H1 (cell line): ENCODE measurements at regions not wholly inside any gene's neighbourhood (a gene's known extent, or its start where the extent isn't known, plus 50 kb on each side); places are given as distances from the start of the nearest gene placed in this dataset.

Experiments
- CTCF ChIA-PET: fragments of 300-600 bp; sonication (Branson Sonifier 250); formaldehyde crosslinking; loops from one replicate; lab custom pipeline; 2021; ENCODE audit not compliant: partially characterized antibody; lab: Charles Lee
- POLR2A ChIA-PET: fragments of 300-600 bp; sonication (Branson Sonifier 250); formaldehyde crosslinking; loops from one replicate; lab custom pipeline; 2021; ENCODE audit warnings: inconsistent platforms; ENCODE audit not compliant: partially characterized antibody; lab: Charles Lee
- DNase-seq, 2 experiments: peaks; one replicate each; pipeline versions ENCODE4 v3.0.0 to v3.0.0-alpha.2; 2010 to 2022; ENCODE audit warnings: low spot score in 2 of 2, low read depth in 1 of 2, mixed read lengths in 1 of 2
- FAIRE-seq: peaks from 2 replicates; lab custom pipeline; 2011; peaks lifted over from hg19 to GRCh38; lab: Jason Lieb, UNC
- H2AFZ ChIP-seq: 2 replicates; pipeline ENCODE4 v1.8.1; 2012; ENCODE audit warnings: low read length, inconsistent platforms
- H2AK5ac ChIP-seq: 2 replicates; pipeline ENCODE4 v1.6.1; 2013; ENCODE audit warnings: low read depth, low read length
- H2BK120ac ChIP-seq: replicated peaks from 2 replicates; pipeline ENCODE3; 2013; ENCODE audit warnings: low read depth, low read length, inconsistent platforms
- H2BK12ac ChIP-seq: 2 replicates; pipeline ENCODE4 v1.6.1; 2013; ENCODE audit warnings: low read depth, low read length
- H2BK15ac ChIP-seq: 2 replicates; pipeline ENCODE4 v1.6.1; 2013; ENCODE audit warnings: low read length
- H2BK20ac ChIP-seq: 2 replicates; pipeline ENCODE4 v1.6.1; 2013; ENCODE audit warnings: low read length
- H2BK5ac ChIP-seq: 2 replicates; pipeline ENCODE4 v1.6.1; 2013; ENCODE audit warnings: low read depth, low read length
- H3K14ac ChIP-seq: 2 replicates; pipeline ENCODE4 v1.6.1; 2013; ENCODE audit warnings: inconsistent platforms; ENCODE audit not compliant: insufficient read length
- H3K18ac ChIP-seq: 2 replicates; pipeline ENCODE4 v1.6.1; 2013; ENCODE audit warnings: low read length; ENCODE audit errors: extremely low read depth
- H3K23ac ChIP-seq: 2 replicates; pipeline ENCODE4 v1.6.1; 2013; ENCODE audit warnings: inconsistent platforms; ENCODE audit not compliant: insufficient read length
- H3K23me2 ChIP-seq: 2 replicates; pipeline ENCODE4 v1.6.1; 2013; ENCODE audit warnings: low read depth, low read length
- H3K27ac ChIP-seq: 2 replicates; pipeline ENCODE4 v1.6.1; 2011; ENCODE audit warnings: low read depth, low read length, inconsistent platforms
- H3K27me3 ChIP-seq, 4 experiments: replicated peaks in 1 of 4; 1 replicate in 1 of 4; 2 replicates in 3 of 4; pipeline versions ENCODE4 v1.6.1 to v1.8.1; 2011 to 2013; ENCODE audit warnings: low read length in 3 of 4, mild to moderate bottlenecking in 3 of 4, inconsistent platforms in 2 of 4, mixed read lengths in 2 of 4, moderate library complexity in 1 of 4; ENCODE audit not compliant: control insufficient read depth in 3 of 4, insufficient read depth in 3 of 4; ENCODE audit errors: extremely low read depth in 1 of 4
- H3K36me3 ChIP-seq, 4 experiments: 2 replicates each; pipeline versions ENCODE4 v1.6.1 to v1.8.1; 2011 to 2013; ENCODE audit warnings: mild to moderate bottlenecking in 4 of 4, low read length in 3 of 4, moderate library complexity in 2 of 4, control low read depth in 1 of 4, inconsistent platforms in 1 of 4; ENCODE audit not compliant: insufficient read depth in 4 of 4, control insufficient read depth in 2 of 4
- H3K4ac ChIP-seq: replicated peaks from 2 replicates; pipeline ENCODE3; 2013; ENCODE audit warnings: low read length, low read depth, mixed read lengths, inconsistent platforms; ENCODE audit not compliant: insufficient read length
- H3K4me1 ChIP-seq, 4 experiments: replicated peaks in 1 of 4; 1 replicate in 1 of 4; 2 replicates in 3 of 4; pipeline versions ENCODE4 v1.6.1 to v1.8.1; 2011 to 2013; ENCODE audit warnings: low read length in 3 of 4, inconsistent platforms in 2 of 4, mixed read lengths in 1 of 4; ENCODE audit not compliant: insufficient read depth in 4 of 4, control insufficient read depth in 3 of 4
- H3K4me2 ChIP-seq, 2 experiments: 2 replicates each; pipeline versions ENCODE4 v1.6.1 to v1.8.1; 2011 to 2013; ENCODE audit warnings: low read depth in 2 of 2, low read length in 2 of 2, control low read depth in 1 of 2, inconsistent platforms in 1 of 2, mild to moderate bottlenecking in 1 of 2; ENCODE audit not compliant: insufficient read depth in 1 of 2
- H3K4me3 ChIP-seq, 4 experiments: fragments of 200-600, 300-600 bp in 1 of 4; sonication (generic), shearing (Covaris generic), sonication (Bioruptor Twin) in 1 of 4; 2 replicates each; pipeline versions ENCODE4 v1.5.1 to v1.8.1; 2011 to 2016; ENCODE audit warnings: low read length in 4 of 4, low read depth in 3 of 4, control low read depth in 2 of 4, inconsistent platforms in 2 of 4, mild to moderate bottlenecking in 2 of 4, mixed read lengths in 1 of 4, moderate library complexity in 1 of 4; ENCODE audit not compliant: insufficient read depth in 2 of 4; ENCODE audit errors: extremely low read depth in 1 of 4
- H3K56ac ChIP-seq: replicated peaks from 2 replicates; pipeline ENCODE3; 2013; ENCODE audit warnings: low read depth, mild to moderate bottlenecking, mixed read lengths, low read length, inconsistent platforms; ENCODE audit not compliant: insufficient read length
- H3K79me1 ChIP-seq: 2 replicates; pipeline ENCODE4 v1.6.1; 2013; ENCODE audit warnings: low read depth, low read length, control low read depth
- H3K79me2 ChIP-seq, 2 experiments: 2 replicates each; pipeline versions ENCODE4 v1.6.1 to v1.8.1; 2012 to 2013; ENCODE audit warnings: low read length in 2 of 2, mild to moderate bottlenecking in 2 of 2, inconsistent platforms in 1 of 2; ENCODE audit not compliant: insufficient read depth in 2 of 2, control insufficient read depth in 1 of 2
- H3K9ac ChIP-seq, 4 experiments: replicated peaks in 1 of 4; 1 replicate in 1 of 4; 2 replicates in 3 of 4; pipeline versions ENCODE4 v1.6.1 to v1.8.1; 2011 to 2013; ENCODE audit warnings: low read depth in 3 of 4, low read length in 3 of 4, control low read depth in 2 of 4, mild to moderate bottlenecking in 2 of 4, moderate library complexity in 2 of 4, inconsistent platforms in 1 of 4; ENCODE audit errors: extremely low read depth in 1 of 4
- H3K9me3 ChIP-seq, 2 experiments: 2 replicates each; pipeline versions ENCODE4 v1.6.1 to v1.8.1; 2012 to 2013; ENCODE audit warnings: mild to moderate bottlenecking in 2 of 2, moderate library complexity in 2 of 2, control low read depth in 1 of 2, inconsistent platforms in 1 of 2, low read depth in 1 of 2, low read length in 1 of 2, mixed read lengths in 1 of 2; ENCODE audit not compliant: insufficient read depth in 2 of 2
- H4K20me1 ChIP-seq, 2 experiments: replicated peaks in 1 of 2; 2 replicates each; pipeline versions ENCODE3 to v1.8.1; 2011 to 2013; ENCODE audit warnings: inconsistent platforms in 2 of 2, low read length in 2 of 2, mild to moderate bottlenecking in 1 of 2; ENCODE audit not compliant: insufficient read depth in 2 of 2, control insufficient read depth in 1 of 2
- H4K5ac ChIP-seq: 2 replicates; pipeline ENCODE4 v1.6.1; 2013; ENCODE audit warnings: low read length, low read depth, mixed read lengths, inconsistent platforms; ENCODE audit not compliant: insufficient read length
- H4K8ac ChIP-seq: 2 replicates; pipeline ENCODE4 v1.8.0; 2013; ENCODE audit warnings: mild to moderate bottlenecking, moderate library complexity, low read length, inconsistent platforms; ENCODE audit not compliant: insufficient read depth; ENCODE audit errors: extremely low read depth
- H4K91ac ChIP-seq: replicated peaks from 2 replicates; pipeline ENCODE3; 2013; ENCODE audit warnings: low read length, mixed read lengths, inconsistent platforms; ENCODE audit not compliant: insufficient read length
- ASH2L ChIP-seq: fragments of 200-600, 300-600 bp; sonication (generic); IDR thresholded peaks from one replicate; pipeline ENCODE4 v1.7.1; 2017; ENCODE audit warnings: low read length
- HDAC6 ChIP-seq: IDR thresholded peaks from one replicate; pipeline ENCODE4 v1.7.1; 2012; ENCODE audit warnings: low read depth, mild to moderate bottlenecking, inconsistent platforms, low read length, moderate library complexity
- MAFK ChIP-seq: IDR thresholded peaks from 2 replicates; pipeline ENCODE4 v1.6.1; 2012; ENCODE audit warnings: low read depth, mild to moderate bottlenecking, improper control_type of control experiment, low read length
- RFX5 ChIP-seq: IDR thresholded peaks from 2 replicates; pipeline ENCODE4 v1.6.1; 2011; ENCODE audit warnings: low read depth, low read length, improper control_type of control experiment, borderline replicate concordance
- SIRT6 ChIP-seq: IDR thresholded peaks from one replicate; pipeline ENCODE4 v1.7.1; 2012; ENCODE audit warnings: low read length, inconsistent platforms
- SP2 ChIP-seq: IDR thresholded peaks from 2 replicates; pipeline ENCODE4 v1.6.1; 2012; ENCODE audit warnings: mild to moderate bottlenecking, low read length, inconsistent platforms
- TCF12 ChIP-seq: IDR thresholded peaks from 2 replicates; pipeline ENCODE4 v1.6.1; 2011; ENCODE audit warnings: low read depth, mild to moderate bottlenecking, low read length
- WGBS, 2 experiments: shearing (Covaris generic) in 1 of 2; methylation state at CpG; one replicate each; pipeline versions ENCODE4 v1.1.6 to v1.1.7; 2013 to 2015; ENCODE audit warnings: low lambda C conversion rate in 2 of 2, mixed read lengths in 2 of 2, inconsistent platforms in 1 of 2, low coverage in 1 of 2, missing lambda C conversion rate in 1 of 2; ENCODE audit not compliant: insufficient replicate concordance in 2 of 2, insufficient coverage in 1 of 2, insufficient read length in 1 of 2; ENCODE audit errors: extremely low coverage in 1 of 2, missing lambda C conversion rate in 1 of 2; 5-methylcytosine and 5-hydroxymethylcytosine counted together

DNA sequence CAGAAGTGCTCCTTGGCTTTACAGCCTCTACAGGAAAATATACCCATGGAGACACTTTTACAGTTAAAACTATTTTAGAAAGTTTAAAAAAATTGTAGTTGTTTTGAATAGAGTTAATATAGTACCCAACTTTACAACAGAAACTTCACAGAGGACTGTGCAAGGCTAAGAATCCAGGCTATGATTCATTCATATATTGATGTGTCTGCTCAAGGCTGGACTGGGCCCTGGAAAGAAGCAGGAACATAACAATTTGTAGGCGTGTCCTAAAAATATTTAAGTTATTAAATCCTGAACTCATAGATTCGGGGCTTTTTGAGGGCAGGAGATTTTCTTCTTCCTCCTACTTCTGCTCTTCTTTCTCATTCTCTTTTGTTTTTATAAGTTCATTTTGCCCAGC, 291.5 kb upstream of the CCDC179 start:
- no peak overlapping the region for H2BK12ac ChIP-seq
- no peaks in the 10 kb centered on the region for H3K27me3 ChIP-seq
- no peak overlapping the region for H4K91ac ChIP-seq
- ChIA-PET POLR2A (no interaction called here), CTCF (interaction anchor here (0.9 kb wide), 1 partner anchor 95 kb away, joined by 3 read pairs; no protein-coding TSS in a partner anchor)
- H2BK120ac ChIP-seq = no peak overlapping the region
- no peaks in the 10 kb centered on the region for H3K79me2 ChIP-seq
- no peak overlapping the region for H3K23ac ChIP-seq
- no peak overlapping the region for H3K4me2 ChIP-seq
- H3K4me3 ChIP-seq = no peak overlapping the region
- H3K79me1 ChIP-seq = no peaks in the 10 kb centered on the region
- no peaks in the 10 kb centered on the region for H4K20me1 ChIP-seq
- H2BK5ac ChIP-seq = no peak overlapping the region
- DNase-seq (no peak), FAIRE-seq (no peak)
- 95% methylated on average over 2 of the region's 2 CpGs; no CpG with 5 or more reads in 1 of the 2 experiments for WGBS, 2 experiments
- H3K4ac ChIP-seq = no peak overlapping the region
- no peak overlapping the region for H3K14ac ChIP-seq
- H4K8ac ChIP-seq = no peak overlapping the region
- H2BK20ac ChIP-seq = no peak overlapping the region
- no peak overlapping the region for H2AFZ ChIP-seq
- H3K27ac ChIP-seq = no peak overlapping the region
- no peak overlapping the region for H4K5ac ChIP-seq
- H3K9ac ChIP-seq = no peak overlapping the region
- peaks cover 2% of the 10 kb centered on the region; the same call in 1 of the 2 replicates for H3K23me2 ChIP-seq
- H3K56ac ChIP-seq = no peak overlapping the region
- no peaks in the 10 kb centered on the region for H3K4me1 ChIP-seq
- no peaks in the 10 kb centered on the region for H3K9me3 ChIP-seq
- no peaks in the 10 kb centered on the region for H3K36me3 ChIP-seq
- no peak for TF ChIP-seq MAFK
- TF ChIP-seq ASH2L = no peak
- no peak for TF ChIP-seq SIRT6
- no peak for TF ChIP-seq SP2
- no peak for TF ChIP-seq HDAC6
- TF ChIP-seq RFX5 = no peak
- TF ChIP-seq TCF12 = no peak
- H2AK5ac ChIP-seq = no peak overlapping the region
- H2BK15ac ChIP-seq = no peak overlapping the region
- no peak overlapping the region for H3K18ac ChIP-seq
